Gastrocnemius medialis (tissue), 4 donors: ENCODE measurements at regions not wholly inside any gene's neighbourhood (a gene's known extent, or its start where the extent isn't known, plus 50 kb on each side); places are given as distances from the start of the nearest gene placed in this dataset.

Experiments used
- POLR2A ChIP-seq, 2 donors: fragments of 450-650 bp; IDR thresholded peaks; one replicate each; pipeline ENCODE4 v1.6.1; 2017; ENCODE audit warnings: antibody characterized with exemption in 2 of 2, mild to moderate bottlenecking in 2 of 2, moderate library complexity in 2 of 2
- TF ChIP-seq, protein P1 (sequence below), 5 experiments: fragments of 450-650 bp in 3 of 5; fragments of 200-600 bp in 2 of 5; sonication (generic) in 2 of 5; IDR thresholded peaks in 4 of 5; conservative IDR thresholded peaks in 1 of 5; 1 replicate in 4 of 5; 2 replicates in 1 of 5; pipeline ENCODE4 v1.5.1; 2016 to 2019; ENCODE audit warnings: antibody characterized with exemption in 5 of 5, mild to moderate bottlenecking in 3 of 5, moderate library complexity in 3 of 5

DNA sequence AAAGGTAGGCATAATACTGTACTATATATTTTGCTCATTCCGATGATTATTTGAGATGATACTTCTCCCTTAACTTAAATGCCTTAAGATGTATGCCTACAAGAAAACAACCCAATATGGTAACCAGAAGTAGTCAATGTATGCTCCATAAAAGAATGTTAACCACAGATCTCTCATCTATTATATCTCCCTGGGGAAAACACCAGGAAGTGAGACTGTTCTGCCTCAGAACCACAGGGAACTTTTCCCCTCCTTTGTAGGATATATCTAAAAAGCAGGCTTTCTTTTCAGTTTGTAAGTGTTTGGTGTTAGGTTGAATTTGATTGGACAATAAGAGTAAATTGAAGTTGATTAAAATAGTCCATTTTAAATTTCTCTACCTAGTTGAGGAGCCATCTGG lies 1160.5 kb upstream of the NXPH2 start:
- TF ChIP-seq, protein P1, sequence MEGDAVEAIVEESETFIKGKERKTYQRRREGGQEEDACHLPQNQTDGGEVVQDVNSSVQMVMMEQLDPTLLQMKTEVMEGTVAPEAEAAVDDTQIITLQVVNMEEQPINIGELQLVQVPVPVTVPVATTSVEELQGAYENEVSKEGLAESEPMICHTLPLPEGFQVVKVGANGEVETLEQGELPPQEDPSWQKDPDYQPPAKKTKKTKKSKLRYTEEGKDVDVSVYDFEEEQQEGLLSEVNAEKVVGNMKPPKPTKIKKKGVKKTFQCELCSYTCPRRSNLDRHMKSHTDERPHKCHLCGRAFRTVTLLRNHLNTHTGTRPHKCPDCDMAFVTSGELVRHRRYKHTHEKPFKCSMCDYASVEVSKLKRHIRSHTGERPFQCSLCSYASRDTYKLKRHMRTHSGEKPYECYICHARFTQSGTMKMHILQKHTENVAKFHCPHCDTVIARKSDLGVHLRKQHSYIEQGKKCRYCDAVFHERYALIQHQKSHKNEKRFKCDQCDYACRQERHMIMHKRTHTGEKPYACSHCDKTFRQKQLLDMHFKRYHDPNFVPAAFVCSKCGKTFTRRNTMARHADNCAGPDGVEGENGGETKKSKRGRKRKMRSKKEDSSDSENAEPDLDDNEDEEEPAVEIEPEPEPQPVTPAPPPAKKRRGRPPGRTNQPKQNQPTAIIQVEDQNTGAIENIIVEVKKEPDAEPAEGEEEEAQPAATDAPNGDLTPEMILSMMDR (IDR thresholded peaks at IDR 0.05 in 4 of 5, conservative IDR thresholded peaks at IDR 0.05 in 1 of 5): no peak
- no peak for TF ChIP-seq POLR2A (IDR thresholded peaks at IDR 0.05)
